ENCODE measurements at regions not wholly inside any gene's neighbourhood (a gene's known extent, or its start where the extent isn't known, plus 50 kb on each side); places are given as distances from the start of the nearest gene placed in this dataset.

- no peaks in the 10 kb centered on the region for H3K4me1 Mint-ChIP-seq
- H3K27me3 Mint-ChIP-seq (ENCODE audit: low read depth, poor library complexity) = peaks cover 7% of the 10 kb centered on the region
- H3K27ac Mint-ChIP-seq = no peak overlapping the region
- H3K9me3 Mint-ChIP-seq = peaks cover 26% of the 10 kb centered on the region
- no peak for DNase-seq
- TF ChIP-seq CTCF (IDR thresholded peaks at IDR 0.05) = no peak
- no peaks in the 10 kb centered on the region for H3K36me3 Mint-ChIP-seq (ENCODE audit: low read depth)
- no peak overlapping the region for H3K4me3 Mint-ChIP-seq
Measured at GRCh38 chr2:142314164-142314563, 183.3 kb upstream of the LRP1B start.

GRCh38 chr2:142310530-142310929 lies 179.7 kb upstream of the LRP1B start:
- TF ChIP-seq CTCF (IDR thresholded peaks at IDR 0.05) = no peak
- peaks cover 7% of the 10 kb centered on the region for H3K27me3 Mint-ChIP-seq (ENCODE audit: low read depth, poor library complexity)
- H3K4me1 Mint-ChIP-seq = no peaks in the 10 kb centered on the region
- no peak overlapping the region for H3K4me3 Mint-ChIP-seq
- DNase-seq = no peak
- peaks cover 26% of the 10 kb centered on the region for H3K9me3 Mint-ChIP-seq
- H3K36me3 Mint-ChIP-seq (ENCODE audit: low read depth) = no peaks in the 10 kb centered on the region
- no peak overlapping the region for H3K27ac Mint-ChIP-seq

- Mint-ChIP-seq H3K4me1 (no peaks in the 10 kb centered on the region), H3K9me3 (peaks cover 26% of the 10 kb centered on the region), H3K27ac (no peak overlapping the region), H3K4me3 (no peak overlapping the region), H3K36me3 (ENCODE audit: low read depth) (no peaks in the 10 kb centered on the region), H3K27me3 (ENCODE audit: low read depth, poor library complexity) (peaks cover 3% of the 10 kb centered on the region)
- no peak for TF ChIP-seq CTCF (IDR thresholded peaks at IDR 0.05)
- no peak for DNase-seq
Measured at GRCh38 chr2:142308744-142309143, 177.9 kb upstream of the LRP1B start.

- no peaks in the 10 kb centered on the region for H3K4me1 Mint-ChIP-seq
- no peak overlapping the region for H3K27ac Mint-ChIP-seq
- no peak for DNase-seq
- H3K9me3 Mint-ChIP-seq = peaks cover 26% of the 10 kb centered on the region
- H3K27me3 Mint-ChIP-seq (ENCODE audit: low read depth, poor library complexity) = peaks cover 3% of the 10 kb centered on the region
- no peak for TF ChIP-seq CTCF (IDR thresholded peaks at IDR 0.05)
- no peak overlapping the region for H3K4me3 Mint-ChIP-seq
- no peaks in the 10 kb centered on the region for H3K36me3 Mint-ChIP-seq (ENCODE audit: low read depth)
Measured at GRCh38 chr2:142307616-142308115, 176.8 kb upstream of the LRP1B start.

GRCh38 chr2:142307086-142307485 lies 176.3 kb upstream of the LRP1B start:
- no peak overlapping the region for H3K27ac Mint-ChIP-seq

More at GRCh38 chr2:142307086-142307485, 176.3 kb upstream of the LRP1B start:
- no peak for TF ChIP-seq CTCF (IDR thresholded peaks at IDR 0.05)
- H3K4me1 Mint-ChIP-seq = no peaks in the 10 kb centered on the region
- no peaks in the 10 kb centered on the region for H3K36me3 Mint-ChIP-seq (ENCODE audit: low read depth)
- peaks cover 3% of the 10 kb centered on the region for H3K27me3 Mint-ChIP-seq (ENCODE audit: low read depth, poor library complexity)
- no peak overlapping the region for H3K4me3 Mint-ChIP-seq
- H3K9me3 Mint-ChIP-seq = peaks cover 26% of the 10 kb centered on the region
- no peak for DNase-seq
